ENCODE measurements at regions not wholly inside any gene's neighbourhood (a gene's known extent, or its start where the extent isn't known, plus 50 kb on each side); places are given as distances from the start of the nearest gene placed in this dataset.
A peak's percentile ranks its signal among the peaks of the same experiment; 100 is the strongest.

- Histone ChIP-seq H3K9me3 (no peaks in the 10 kb centered on the region), H3K4me1 (peaks cover 0 to 39% of the 10 kb centered on the region in 2 donors), H3K27me3 (no peaks in the 10 kb centered on the region), H3K27ac (peak overlapping the region in 2 of 3 donors; percentile 40 to 56), H3K36me3 (no peaks in the 10 kb centered on the region), H3K4me3 (replicated peaks in 1 of 3) (no peak overlapping the region)
- TF ChIP-seq POLR2A (IDR thresholded peaks at IDR 0.05) = no peak
- TF ChIP-seq CTCF (IDR thresholded peaks at IDR 0.05) = no peak
- no peak for DNase-seq
- intact Hi-C loops (cut with DNase I) = no loop called here
- 96 to 98% methylated on average over 5 of the region's 5 CpGs for WGBS, 2 donors
These were observed 415.8 kb upstream of the TRIB2 start for GRCh38 chr2:12300927-12301326.

- no peak for DNase-seq
- H3K9me3 ChIP-seq = no peaks in the 10 kb centered on the region
- H3K27me3 ChIP-seq = no peaks in the 10 kb centered on the region
- peaks cover 0 to 39% of the 10 kb centered on the region in 2 donors for H3K4me1 ChIP-seq
- TF ChIP-seq CTCF (IDR thresholded peaks at IDR 0.05) (no peak), POLR2A (IDR thresholded peaks at IDR 0.05) (no peak)
- whole genome bisulfite sequencing, 2 donors = 86 to 92% methylated on average over 3 of the region's 3 CpGs
- intact Hi-C loops (cut with DNase I) = no loop called here
- H3K36me3 ChIP-seq = no peaks in the 10 kb centered on the region
- no peak overlapping the region for H3K27ac ChIP-seq
- no peak overlapping the region for H3K4me3 ChIP-seq (replicated peaks in 1 of 3)
These were observed 414.6 kb upstream of the TRIB2 start for GRCh38 chr2:12302140-12302539.

- no peaks in the 10 kb centered on the region for H3K9me3 ChIP-seq
- no peaks in the 10 kb centered on the region for H3K36me3 ChIP-seq
- intact Hi-C loops (cut with DNase I) = no loop called here
- peaks cover 0 to 39% of the 10 kb centered on the region in 2 donors for H3K4me1 ChIP-seq
- no peak for TF ChIP-seq POLR2A (IDR thresholded peaks at IDR 0.05)
- TF ChIP-seq CTCF (IDR thresholded peaks at IDR 0.05) = no peak
- 96 to 97% methylated on average over 3 of the region's 3 CpGs for WGBS, 2 donors
- DNase-seq = no peak
- no peak overlapping the region for H3K27ac ChIP-seq
- H3K4me3 ChIP-seq (replicated peaks in 1 of 3) = no peak overlapping the region
- H3K27me3 ChIP-seq = no peaks in the 10 kb centered on the region
These were observed 414.0 kb upstream of the TRIB2 start for GRCh38 chr2:12302691-12303090.

GRCh38 chr2:12303181-12304030, 413.3 kb upstream of the TRIB2 start:
- Histone ChIP-seq H3K4me1 (peaks cover 0 to 39% of the 10 kb centered on the region in 2 donors), H3K27ac (no peak overlapping the region), H3K36me3 (no peaks in the 10 kb centered on the region), H3K27me3 (no peaks in the 10 kb centered on the region), H3K9me3 (no peaks in the 10 kb centered on the region), H3K4me3 (replicated peaks in 1 of 3) (no peak overlapping the region)
- intact Hi-C loops (cut with DNase I) = no loop called here
- 42 to 52% methylated on average over 7 of the region's 7 CpGs for WGBS, 2 donors
- TF ChIP-seq POLR2A (IDR thresholded peaks at IDR 0.05) = no peak
- no peak for TF ChIP-seq CTCF (IDR thresholded peaks at IDR 0.05)
- peak in 1 of 2 donors; percentile 15 for DNase-seq

- no peak for TF ChIP-seq POLR2A (IDR thresholded peaks at IDR 0.05)
- no peak for TF ChIP-seq CTCF (IDR thresholded peaks at IDR 0.05)
- no peaks in the 10 kb centered on the region for H3K36me3 ChIP-seq
- DNase-seq = no peak
- H3K4me3 ChIP-seq (replicated peaks in 1 of 3) = no peak overlapping the region
- 66 to 70% methylated on average over 2 of the region's 2 CpGs for WGBS, 2 donors
- intact Hi-C loops (cut with DNase I) = no loop called here
- no peak overlapping the region for H3K27ac ChIP-seq
- H3K4me1 ChIP-seq = peaks cover 0 to 36% of the 10 kb centered on the region in 2 donors
- H3K27me3 ChIP-seq = no peaks in the 10 kb centered on the region
- H3K9me3 ChIP-seq = no peaks in the 10 kb centered on the region
These were observed 412.1 kb upstream of the TRIB2 start for GRCh38 chr2:12304564-12305171.
